Progenitor cell of endocrine pancreas (in vitro differentiated cells): ENCODE measurements at regions not wholly inside any gene's neighbourhood (a gene's known extent, or its start where the extent isn't known, plus 50 kb on each side); places are given as distances from the start of the nearest gene placed in this dataset.

Experiments used
- DNase-seq: peaks from one replicate; pipeline ENCODE4 v3.0.0; 2021; ENCODE audit warnings: low spot score; ENCODE audit not compliant: unreplicated experiment
- H3K27ac Mint-ChIP-seq: 2 replicates; pipeline ENCODE4 v1.8.0; 2021; ENCODE audit warnings: mild to moderate bottlenecking, moderate library complexity, mixed read lengths
- H3K27me3 Mint-ChIP-seq: 2 replicates; pipeline ENCODE4 v1.8.0; 2021; ENCODE audit warnings: mixed read lengths
- H3K36me3 Mint-ChIP-seq: 2 replicates; pipeline ENCODE4 v1.8.0; 2022; ENCODE audit warnings: mixed read lengths; ENCODE audit not compliant: insufficient read depth
- H3K4me1 Mint-ChIP-seq: 2 replicates; pipeline ENCODE4 v1.8.0; 2021; ENCODE audit warnings: low read depth, mixed read lengths
- H3K4me3 Mint-ChIP-seq: 2 replicates; pipeline ENCODE4 v1.8.0; 2021; ENCODE audit warnings: low read depth, mild to moderate bottlenecking, moderate library complexity, mixed read lengths
- H3K9me3 Mint-ChIP-seq: 2 replicates; pipeline ENCODE4 v1.8.0; 2021; ENCODE audit warnings: low read depth, mixed read lengths
- TF ChIP-seq, protein P1 (sequence below): fragments of 200-600 bp; sonication (generic); IDR thresholded peaks from one replicate; pipeline ENCODE4 v1.5.0; 2021; ENCODE audit warnings: antibody characterized with exemption, mild to moderate bottlenecking; ENCODE audit not compliant: unreplicated experiment

DNA sequence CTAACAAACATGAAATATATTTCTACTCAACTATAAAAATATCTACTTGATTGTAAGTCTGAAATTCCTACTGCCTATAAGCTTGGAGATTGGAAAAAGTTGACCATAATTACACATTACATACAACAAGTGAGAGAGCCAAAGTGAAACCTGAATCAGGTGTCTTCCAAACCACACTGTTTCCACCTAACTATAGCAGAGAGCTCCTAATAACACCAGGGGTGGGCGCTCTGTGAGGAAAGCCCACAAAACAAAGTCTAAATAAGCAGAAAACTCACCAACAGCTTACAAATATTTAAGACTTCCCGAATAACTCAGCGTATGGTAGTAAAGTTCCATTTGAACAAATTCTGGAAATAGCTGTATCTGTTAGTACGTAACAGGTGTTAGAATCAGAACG lies 119.9 kb downstream of the GPR37 start:
- Mint-ChIP-seq H3K9me3 (no peaks in the 10 kb centered on the region), H3K4me3 (no peak overlapping the region), H3K4me1 (no peaks in the 10 kb centered on the region), H3K27me3 (no peaks in the 10 kb centered on the region), H3K36me3 (no peaks in the 10 kb centered on the region), H3K27ac (no peak overlapping the region)
- DNase-seq = no peak
- TF ChIP-seq, protein P1, sequence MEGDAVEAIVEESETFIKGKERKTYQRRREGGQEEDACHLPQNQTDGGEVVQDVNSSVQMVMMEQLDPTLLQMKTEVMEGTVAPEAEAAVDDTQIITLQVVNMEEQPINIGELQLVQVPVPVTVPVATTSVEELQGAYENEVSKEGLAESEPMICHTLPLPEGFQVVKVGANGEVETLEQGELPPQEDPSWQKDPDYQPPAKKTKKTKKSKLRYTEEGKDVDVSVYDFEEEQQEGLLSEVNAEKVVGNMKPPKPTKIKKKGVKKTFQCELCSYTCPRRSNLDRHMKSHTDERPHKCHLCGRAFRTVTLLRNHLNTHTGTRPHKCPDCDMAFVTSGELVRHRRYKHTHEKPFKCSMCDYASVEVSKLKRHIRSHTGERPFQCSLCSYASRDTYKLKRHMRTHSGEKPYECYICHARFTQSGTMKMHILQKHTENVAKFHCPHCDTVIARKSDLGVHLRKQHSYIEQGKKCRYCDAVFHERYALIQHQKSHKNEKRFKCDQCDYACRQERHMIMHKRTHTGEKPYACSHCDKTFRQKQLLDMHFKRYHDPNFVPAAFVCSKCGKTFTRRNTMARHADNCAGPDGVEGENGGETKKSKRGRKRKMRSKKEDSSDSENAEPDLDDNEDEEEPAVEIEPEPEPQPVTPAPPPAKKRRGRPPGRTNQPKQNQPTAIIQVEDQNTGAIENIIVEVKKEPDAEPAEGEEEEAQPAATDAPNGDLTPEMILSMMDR = no peak

DNA sequence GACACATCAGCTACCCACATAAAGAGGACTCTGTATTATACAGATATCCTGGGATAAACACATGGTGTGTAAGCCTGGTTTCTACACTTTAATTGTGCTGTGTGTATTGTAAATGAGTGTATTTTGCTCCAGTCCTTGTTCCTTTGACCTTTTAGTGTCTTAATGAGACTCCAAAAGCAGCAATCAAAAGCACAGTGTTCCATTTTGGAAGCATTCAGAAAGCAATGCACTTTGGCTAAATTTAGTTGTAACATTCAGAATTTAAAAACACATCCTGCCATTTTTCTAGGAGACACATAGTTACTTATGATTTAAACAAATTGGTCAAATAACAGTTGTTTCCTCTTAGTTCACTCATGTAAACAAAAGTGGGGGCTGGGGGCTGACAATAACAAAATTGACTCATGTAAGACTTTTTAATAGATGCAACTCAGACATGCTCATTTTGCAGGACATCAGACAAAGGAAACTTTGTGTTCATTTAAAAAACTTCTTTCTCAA lies 122.2 kb downstream of the GPR37 start:
- TF ChIP-seq, protein P1 = no peak
- Mint-ChIP-seq H3K4me1 (no peaks in the 10 kb centered on the region), H3K27ac (no peak overlapping the region), H3K4me3 (no peak overlapping the region), H3K36me3 (no peaks in the 10 kb centered on the region), H3K27me3 (no peaks in the 10 kb centered on the region), H3K9me3 (no peaks in the 10 kb centered on the region)
- DNase-seq = no peak

DNA sequence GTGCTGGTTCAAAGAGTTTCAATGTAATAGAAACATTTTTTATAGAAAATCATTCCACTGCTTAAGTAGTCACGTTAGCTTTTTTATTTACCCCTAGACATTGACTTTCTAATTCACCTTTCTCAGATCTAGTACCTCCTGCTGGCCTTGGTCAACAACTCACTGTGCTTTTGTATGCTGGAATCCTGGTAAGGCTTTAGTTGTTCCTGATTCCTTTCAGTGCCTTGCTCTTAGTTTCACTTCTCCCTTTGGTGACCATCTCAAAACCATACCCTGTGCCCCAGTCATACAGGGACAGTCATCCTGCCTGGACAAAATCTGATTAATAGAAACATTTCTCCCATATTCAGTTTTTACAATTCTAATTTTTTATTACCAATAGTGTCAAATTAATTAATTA lies 130.2 kb downstream of the GPR37 start:
- Mint-ChIP-seq H3K4me3 (no peak overlapping the region), H3K27me3 (no peaks in the 10 kb centered on the region), H3K27ac (no peak overlapping the region), H3K4me1 (no peaks in the 10 kb centered on the region), H3K36me3 (no peaks in the 10 kb centered on the region), H3K9me3 (no peaks in the 10 kb centered on the region)
- TF ChIP-seq, protein P1 = no peak
- DNase-seq = no peak

DNA sequence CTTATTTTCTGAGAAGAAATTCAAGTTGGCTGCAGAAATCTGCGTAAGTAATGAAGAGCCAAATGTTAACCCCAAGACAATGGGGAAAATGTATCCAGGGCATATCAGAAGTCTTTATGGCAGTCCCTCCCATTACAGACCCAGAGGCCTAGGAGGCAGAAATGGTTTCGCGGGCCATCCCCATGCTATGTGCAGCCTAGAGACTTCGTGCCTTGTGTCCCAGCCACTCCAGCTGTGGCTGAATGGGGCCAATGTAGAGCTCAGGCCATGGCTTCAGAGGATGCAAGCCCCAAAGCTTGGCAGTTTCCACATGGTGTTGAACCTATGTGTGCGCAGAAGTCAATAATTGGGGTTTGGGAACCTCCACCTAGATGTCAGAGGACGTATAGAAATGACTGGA lies 131.9 kb downstream of the GPR37 start:
- no peaks in the 10 kb centered on the region for H3K27me3 Mint-ChIP-seq
- H3K9me3 Mint-ChIP-seq = no peaks in the 10 kb centered on the region
- TF ChIP-seq, protein P1 = no peak
- H3K27ac Mint-ChIP-seq = no peak overlapping the region
- H3K36me3 Mint-ChIP-seq = no peaks in the 10 kb centered on the region
- H3K4me3 Mint-ChIP-seq = no peak overlapping the region
- H3K4me1 Mint-ChIP-seq = no peaks in the 10 kb centered on the region
- no peak for DNase-seq

DNA sequence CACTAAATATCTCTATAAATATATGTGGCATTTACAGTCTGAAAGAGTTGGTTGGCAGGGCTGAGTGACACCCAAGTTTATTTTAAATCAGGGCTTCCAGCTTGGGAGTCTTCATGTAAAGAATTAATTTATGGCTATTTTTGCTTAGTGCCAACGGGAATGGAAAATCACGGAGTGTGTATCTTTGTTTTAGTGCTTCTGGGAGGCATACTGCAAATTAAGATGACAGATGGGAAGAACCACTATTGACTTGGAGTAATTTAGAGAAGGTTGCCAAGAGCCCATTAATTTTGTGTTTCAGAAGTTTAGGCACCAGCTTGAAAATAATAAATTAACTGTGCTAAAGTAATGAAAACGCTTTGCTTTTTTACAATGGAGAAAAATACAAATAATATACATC lies 135.2 kb downstream of the GPR37 start:
- H3K4me3 Mint-ChIP-seq = no peak overlapping the region

More for the DNA sequence above, 135.2 kb downstream of the GPR37 start:
- no peak overlapping the region for H3K27ac Mint-ChIP-seq
- H3K27me3 Mint-ChIP-seq = no peaks in the 10 kb centered on the region
- H3K4me1 Mint-ChIP-seq = no peaks in the 10 kb centered on the region
- H3K36me3 Mint-ChIP-seq = no peaks in the 10 kb centered on the region
- DNase-seq = no peak
- peaks cover 4% of the 10 kb centered on the region for H3K9me3 Mint-ChIP-seq
- TF ChIP-seq, protein P1 = no peak
